ENCODE measurements at regions not wholly inside any gene's neighbourhood (a gene's known extent, or its start where the extent isn't known, plus 50 kb on each side); places are given as distances from the start of the nearest gene placed in this dataset.

DNA sequence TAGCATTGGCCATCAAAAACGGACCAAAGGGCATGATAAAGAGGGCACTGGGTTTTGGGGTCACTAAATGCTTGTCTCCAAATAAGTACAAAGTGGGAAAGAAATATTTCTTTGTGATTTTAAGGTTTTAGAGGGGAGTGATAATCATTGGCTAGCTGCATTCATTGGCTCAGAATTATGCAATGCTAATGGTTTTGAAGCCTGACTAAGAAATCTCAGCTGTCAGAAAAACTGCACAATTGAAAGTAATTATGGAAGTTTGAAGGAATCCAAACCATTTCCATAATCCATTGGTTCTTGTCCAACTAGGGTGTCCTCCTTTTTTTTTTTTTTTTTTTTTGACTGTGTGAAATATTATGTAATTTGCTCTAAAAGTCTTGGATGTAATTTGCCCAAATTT is 88.2 kb upstream of the ARGLU1 start:
- no peak overlapping the region for H3K4me3 ChIP-seq
- H3K9me3 ChIP-seq: no peaks in the 10 kb centered on the region
- no peaks in the 10 kb centered on the region for H3K4me1 ChIP-seq
- no peaks in the 10 kb centered on the region for H3K36me3 ChIP-seq
- no peak for DNase-seq
- H3K27me3 ChIP-seq: no peaks in the 10 kb centered on the region
- TF ChIP-seq POLR2AphosphoS5 (IDR thresholded peaks at IDR 0.05) (no peak), POLR2A (IDR thresholded peaks at IDR 0.05) (no peak), CTCF (IDR thresholded peaks at IDR 0.05) (no peak), EP300 (IDR thresholded peaks at IDR 0.05) (no peak)
- H3K27ac ChIP-seq: no peak overlapping the region
- 55 to 68% (median 63%) methylated on average over 1 of the region's 1 CpG for WGBS, 5 donors
- intact Hi-C loops (cut with DNase I; ENCODE audit: low total_unique reads): no loop called here

DNA sequence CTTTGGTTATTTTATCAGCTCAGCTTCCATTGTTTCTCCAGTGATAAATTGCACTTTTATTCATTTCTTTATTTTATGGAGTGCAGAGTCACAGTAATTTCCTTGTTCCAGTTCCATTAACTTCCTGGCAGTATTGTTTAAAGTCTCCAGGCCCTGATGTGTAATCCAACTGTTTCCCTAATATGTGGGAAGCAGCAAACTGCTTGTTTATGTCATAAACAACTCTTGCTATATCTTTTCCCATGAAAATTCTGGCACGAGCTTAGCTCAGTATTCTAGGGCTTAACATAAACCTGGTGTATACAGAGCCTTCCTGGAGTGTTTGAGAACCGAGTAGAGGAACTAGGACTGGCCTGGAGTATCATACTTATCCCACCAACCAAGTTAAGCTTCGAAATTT is 83.5 kb upstream of the ARGLU1 start:
- intact Hi-C loops (cut with DNase I; ENCODE audit: low total_unique reads): no loop called here
- TF ChIP-seq EP300 (IDR thresholded peaks at IDR 0.05) (no peak), POLR2AphosphoS5 (IDR thresholded peaks at IDR 0.05) (no peak), POLR2A (IDR thresholded peaks at IDR 0.05) (no peak), CTCF (IDR thresholded peaks at IDR 0.05) (no peak)
- Histone ChIP-seq H3K27me3 (no peaks in the 10 kb centered on the region), H3K4me1 (no peaks in the 10 kb centered on the region), H3K9me3 (no peaks in the 10 kb centered on the region), H3K4me3 (no peak overlapping the region), H3K27ac (peak overlapping the region in 1 of 5 donors; percentile 14), H3K36me3 (no peaks in the 10 kb centered on the region)
- WGBS, 5 donors: 52 to 82% (median 69%) methylated on average over 3 of the region's 3 CpGs
- peak in 1 of 2 donors; percentile 33 for DNase-seq

- H3K27ac ChIP-seq: no peak overlapping the region
- no peak for DNase-seq
- H3K4me1 ChIP-seq: no peaks in the 10 kb centered on the region
- no peaks in the 10 kb centered on the region for H3K9me3 ChIP-seq
- no peaks in the 10 kb centered on the region for H3K27me3 ChIP-seq
- TF ChIP-seq POLR2A (IDR thresholded peaks at IDR 0.05) (no peak), POLR2AphosphoS5 (IDR thresholded peaks at IDR 0.05) (no peak), EP300 (IDR thresholded peaks at IDR 0.05) (no peak), CTCF (IDR thresholded peaks at IDR 0.05) (no peak)
- 78 to 96% (median 93%) methylated on average over 7 of the region's 7 CpGs for WGBS, 5 donors
- H3K4me3 ChIP-seq: no peak overlapping the region
- H3K36me3 ChIP-seq: no peaks in the 10 kb centered on the region
- intact Hi-C loops (cut with DNase I; ENCODE audit: low total_unique reads): no loop called here
Measured at GRCh38 chr13:106650690-106651205, 82.8 kb upstream of the ARGLU1 start.

GRCh38 chr13:106649495-106649894 is 81.6 kb upstream of the ARGLU1 start:
- no peaks in the 10 kb centered on the region for H3K36me3 ChIP-seq
- no peaks in the 10 kb centered on the region for H3K27me3 ChIP-seq
- intact Hi-C loops (cut with DNase I; ENCODE audit: low total_unique reads): no loop called here
- peak; percentile 72 to 75 for DNase-seq
- WGBS, 5 donors: 24 to 69% (median 39%) methylated on average over 4 of the region's 4 CpGs
- no peak for TF ChIP-seq CTCF (IDR thresholded peaks at IDR 0.05)
- no peak for TF ChIP-seq EP300 (IDR thresholded peaks at IDR 0.05)
- peak in 2 of 3 donors; percentile 53 to 75 for TF ChIP-seq POLR2AphosphoS5 (IDR thresholded peaks at IDR 0.05)
- TF ChIP-seq POLR2A (IDR thresholded peaks at IDR 0.05): no peak
- no peaks in the 10 kb centered on the region for H3K9me3 ChIP-seq
- no peak overlapping the region for H3K4me3 ChIP-seq
- peak overlapping the region; percentile 44 to 78 (median 54) for H3K27ac ChIP-seq
- no peaks in the 10 kb centered on the region for H3K4me1 ChIP-seq
